ENCODE measurements at regions not wholly inside any gene's neighbourhood (a gene's known extent, or its start where the extent isn't known, plus 50 kb on each side); places are given as distances from the start of the nearest gene placed in this dataset.

- intact Hi-C loops (cut with micrococcal nuclease; ENCODE audit: unreplicated experiment) (no loop called here), in situ Hi-C loops (cut with MboI) (no loop called here)
- WGBS (ENCODE audit: insufficient coverage, insufficient replicate concordance, low lambda C conversion rate, missing lambda C conversion rate), result 10% methylated on average over 5 of the region's 5 CpGs
- Histone ChIP-seq H3K4me3 (no peak overlapping the region), H3K9me3 (replicated peaks; ENCODE audit: control insufficient read depth, insufficient read depth, low read length) (no peaks in the 10 kb centered on the region; the same call in 2 of the 3 replicates), H3K27me3 (replicated peaks in 1 of 2; ENCODE audit: control insufficient read depth in 2 of 2, insufficient read depth in 2 of 2, low read length in 1 of 2) (no peaks in the 10 kb centered on the region), H3K79me2 (ENCODE audit: control insufficient read depth, insufficient read depth, low read length) (no peaks in the 10 kb centered on the region), H3K4me1 (ENCODE audit: control insufficient read depth, insufficient read depth, low read length) (no peaks in the 10 kb centered on the region), H3K36me3 (ENCODE audit: control insufficient read depth in 2 of 2, insufficient read depth in 2 of 2, low read length in 1 of 2) (no peaks in the 10 kb centered on the region), H3K27ac (ENCODE audit: control insufficient read depth, insufficient read depth) (no peak overlapping the region), H3K4me2 (ENCODE audit: control insufficient read depth, insufficient read depth) (no peak overlapping the region), H4K20me1 (ENCODE audit: control insufficient read depth, insufficient read depth) (no peaks in the 10 kb centered on the region), H3K9ac (ENCODE audit: control insufficient read depth, insufficient read depth, low read length) (no peak overlapping the region), H2AFZ (ENCODE audit: control insufficient read depth, low read depth, low read length) (no peak overlapping the region)
- no TSS peak for BruUV-seq (replicated peaks)
- ChIA-PET RAD21 (ENCODE audit: unreplicated experiment) (no interaction called here), SMC1A (ENCODE audit: uncharacterized antibody, unreplicated experiment) (no interaction called here), CTCF (no interaction called here), POLR2A (no interaction called here)
- DNase-seq (ENCODE audit: low read depth, low spot score), result no peak
- no peak for FAIRE-seq
- ATAC-seq, result no peak
- no peak for TF ChIP-seq RAD51 (IDR thresholded peaks at IDR 0.05)
- no peak for TF ChIP-seq DPF2 (IDR thresholded peaks at IDR 0.05)
- no peak for TF ChIP-seq PBX3 (IDR thresholded peaks at IDR 0.05; ENCODE audit: insufficient replicate concordance, low read depth, low read length)
- TF ChIP-seq EP300 (IDR thresholded peaks at IDR 0.05; ENCODE audit: borderline replicate concordance in 1 of 2, control insufficient read depth in 1 of 2, low read depth in 2 of 2, low read length in 2 of 2), result no peak
- TF ChIP-seq ZNF24 (IDR thresholded peaks at IDR 0.05), result no peak
- TF ChIP-seq CHD1 (IDR thresholded peaks at IDR 0.05; ENCODE audit: low read depth, low read length), result no peak
- no peak for TF ChIP-seq RFX5 (IDR thresholded peaks at IDR 0.05; ENCODE audit: low read depth, low read length)
- TF ChIP-seq SREBF2 (IDR thresholded peaks at IDR 0.05; ENCODE audit: low read length), result no peak
- TF ChIP-seq MEF2A (IDR thresholded peaks at IDR 0.05; ENCODE audit: insufficient read depth, low read depth, low read length), result no peak
- no peak for TF ChIP-seq NFXL1 (IDR thresholded peaks at IDR 0.05; ENCODE audit: borderline replicate concordance)
- TF ChIP-seq BCL11A (IDR thresholded peaks at IDR 0.05; ENCODE audit: low read depth, low read length), result no peak
- no peak for TF ChIP-seq SKIL (IDR thresholded peaks at IDR 0.05; ENCODE audit: low read depth, poor library complexity, severe bottlenecking)
- no peak for TF ChIP-seq HDAC2 (IDR thresholded peaks at IDR 0.05)
- TF ChIP-seq, protein P1, sequence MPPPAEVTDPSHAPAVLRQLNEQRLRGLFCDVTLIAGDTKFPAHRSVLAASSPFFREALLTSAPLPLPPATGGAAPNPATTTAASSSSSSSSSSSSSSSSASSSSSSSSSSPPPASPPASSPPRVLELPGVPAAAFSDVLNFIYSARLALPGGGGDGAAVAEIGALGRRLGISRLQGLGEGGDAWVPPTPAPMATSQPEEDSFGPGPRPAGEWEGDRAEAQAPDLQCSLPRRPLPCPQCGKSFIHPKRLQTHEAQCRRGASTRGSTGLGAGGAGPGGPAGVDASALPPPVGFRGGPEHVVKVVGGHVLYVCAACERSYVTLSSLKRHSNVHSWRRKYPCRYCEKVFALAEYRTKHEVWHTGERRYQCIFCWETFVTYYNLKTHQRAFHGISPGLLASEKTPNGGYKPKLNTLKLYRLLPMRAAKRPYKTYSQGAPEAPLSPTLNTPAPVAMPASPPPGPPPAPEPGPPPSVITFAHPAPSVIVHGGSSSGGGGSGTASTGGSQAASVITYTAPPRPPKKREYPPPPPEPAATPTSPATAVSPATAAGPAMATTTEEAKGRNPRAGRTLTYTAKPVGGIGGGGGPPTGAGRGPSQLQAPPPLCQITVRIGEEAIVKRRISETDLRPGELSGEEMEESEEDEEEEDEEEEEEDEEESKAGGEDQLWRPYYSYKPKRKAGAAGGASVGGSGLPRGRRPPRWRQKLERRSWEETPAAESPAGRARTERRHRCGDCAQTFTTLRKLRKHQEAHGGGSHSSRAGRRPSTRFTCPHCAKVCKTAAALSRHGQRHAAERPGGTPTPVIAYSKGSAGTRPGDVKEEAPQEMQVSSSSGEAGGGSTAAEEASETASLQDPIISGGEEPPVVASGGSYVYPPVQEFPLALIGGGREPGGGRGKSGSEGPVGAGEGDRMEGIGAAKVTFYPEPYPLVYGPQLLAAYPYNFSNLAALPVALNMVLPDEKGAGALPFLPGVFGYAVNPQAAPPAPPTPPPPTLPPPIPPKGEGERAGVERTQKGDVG (CRISPR knock-in tag; IDR thresholded peaks at IDR 0.05), result no peak
- no peak for TF ChIP-seq PRDM15 (CRISPR knock-in tag; IDR thresholded peaks at IDR 0.05)
Observed at GRCh38 chr16:73277071-73277470, 229.1 kb upstream of the ZFHX3 start.
